ENCODE measurements at regions not wholly inside any gene's neighbourhood (a gene's known extent, or its start where the extent isn't known, plus 50 kb on each side); places are given as distances from the start of the nearest gene placed in this dataset.

- no peak for DNase-seq (ENCODE audit: low read depth in 2 of 2)
These were observed 53.6 kb upstream of the EPCAM start for GRCh38 chr2:47315475-47315874.

- no peak for DNase-seq (ENCODE audit: low read depth in 2 of 2)
These were observed 55.4 kb upstream of the EPCAM start for GRCh38 chr2:47313728-47314127.

GRCh38 chr2:47313141-47313691 is 55.9 kb upstream of the EPCAM start:
- no peak for DNase-seq (ENCODE audit: low read depth in 2 of 2)

DNA sequence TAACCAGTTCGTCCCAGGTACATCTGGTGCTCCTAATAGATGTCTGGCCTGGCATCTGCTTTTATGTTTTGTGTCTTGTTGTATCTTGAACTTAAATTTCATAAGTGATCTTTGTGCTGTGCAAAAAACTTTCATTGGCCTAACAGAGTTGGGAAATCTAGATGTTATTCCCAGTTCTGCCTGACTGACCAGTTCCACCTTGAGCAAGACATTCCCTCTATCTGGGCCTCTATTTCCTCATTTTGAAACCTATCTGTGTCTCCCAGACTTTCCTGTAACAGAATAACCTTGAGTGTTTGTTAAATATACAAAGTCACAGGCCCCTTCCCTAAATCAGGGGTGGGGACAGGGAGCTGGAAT is 56.6 kb upstream of the EPCAM start:
- DNase-seq (ENCODE audit: low read depth in 2 of 2) = no peak

- DNase-seq (ENCODE audit: low read depth in 2 of 2) = no peak
These were observed 57.2 kb upstream of the EPCAM start for GRCh38 chr2:47311764-47312490.

- DNase-seq (ENCODE audit: low read depth in 2 of 2) = no peak
These were observed 58.1 kb upstream of the EPCAM start for GRCh38 chr2:47310801-47311560.

DNA sequence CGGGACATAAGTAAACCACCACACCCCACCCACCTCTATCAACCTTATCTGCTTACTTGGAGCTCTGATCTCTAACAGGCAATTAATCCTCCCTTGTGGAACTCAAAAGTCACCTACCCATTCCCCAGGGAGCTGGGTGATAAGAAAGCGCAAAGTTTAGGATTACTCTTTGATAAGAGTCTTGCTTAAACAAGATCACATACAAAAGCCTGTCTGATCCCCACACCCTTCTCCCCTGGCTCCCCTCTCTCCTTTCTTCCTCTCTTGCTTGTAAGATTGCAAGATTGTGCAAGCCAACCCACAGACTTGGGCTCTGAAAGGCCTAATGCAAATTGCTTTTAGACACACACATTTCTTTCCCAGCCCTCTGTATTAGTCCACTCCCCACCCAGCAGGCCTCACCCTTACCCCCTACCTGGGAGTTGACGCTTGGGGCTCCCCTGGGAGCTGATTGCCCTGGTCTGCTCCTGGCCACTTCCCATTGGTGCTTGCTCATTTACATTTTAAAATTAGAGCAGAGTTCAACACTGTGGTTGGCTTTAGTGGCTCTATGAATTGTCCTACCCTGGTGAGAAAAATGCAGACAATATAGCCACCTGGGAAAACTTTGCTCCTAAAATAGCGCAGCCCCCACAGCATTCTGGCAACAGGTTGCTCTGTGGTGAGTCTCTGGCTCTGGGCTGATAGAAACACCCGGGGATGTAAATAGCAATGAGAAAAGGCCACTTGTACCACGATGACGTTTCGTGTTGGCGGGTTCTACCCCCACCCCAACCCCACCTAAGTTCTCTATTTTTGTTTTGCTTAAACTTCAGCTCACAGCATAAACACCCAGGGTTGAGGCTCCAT is 58.9 kb upstream of the EPCAM start:
- DNase-seq (ENCODE audit: low read depth in 2 of 2) = no peak

DNA sequence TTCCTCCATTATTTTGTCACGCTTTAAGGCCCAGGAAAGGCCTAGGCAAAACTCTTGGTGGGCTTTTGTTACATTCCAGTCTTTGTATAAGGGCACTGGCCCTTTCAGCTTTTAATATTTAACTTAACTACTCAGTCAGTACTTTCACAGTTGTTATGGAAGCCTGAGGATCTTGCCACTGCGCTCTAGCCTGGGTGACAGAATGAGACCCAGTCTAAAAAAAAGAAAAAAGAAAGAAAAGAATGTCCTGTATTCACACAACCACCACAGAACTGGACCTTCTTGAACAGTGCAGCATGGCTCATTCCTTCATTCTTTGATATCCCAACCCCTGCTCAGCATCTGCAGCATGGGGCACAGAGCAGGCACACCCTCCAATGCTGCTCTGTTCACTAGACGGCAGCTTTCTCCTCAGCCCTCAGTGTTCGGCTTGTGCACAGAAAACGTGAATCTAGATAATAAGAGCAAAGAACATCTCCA is 59.6 kb upstream of the EPCAM start:
- no peak for DNase-seq (ENCODE audit: low read depth in 2 of 2)

DNA sequence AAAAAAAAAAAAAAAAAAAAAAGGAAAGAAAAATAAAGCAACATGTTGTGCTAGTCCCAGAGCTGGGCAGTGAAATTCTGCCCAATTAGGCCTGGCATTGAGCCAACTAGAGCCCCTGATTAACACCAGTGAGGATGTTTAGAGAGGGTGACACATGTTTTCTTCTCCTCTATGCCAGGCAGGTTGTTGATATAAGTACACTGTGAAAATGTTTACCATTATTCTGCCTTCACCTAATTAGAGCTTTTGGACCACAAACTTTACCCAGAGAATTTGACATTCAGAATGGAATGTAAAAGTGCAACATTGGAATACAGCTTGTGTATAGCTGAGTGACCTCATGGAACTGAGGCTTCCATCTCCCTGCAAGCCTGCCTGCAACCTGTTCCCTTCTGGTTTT is 62.0 kb upstream of the EPCAM start:
- no peak for DNase-seq (ENCODE audit: low read depth in 2 of 2)

GRCh38 chr2:47304654-47305053 is 64.5 kb upstream of the EPCAM start:
- no peak for DNase-seq (ENCODE audit: low read depth in 2 of 2)

DNA sequence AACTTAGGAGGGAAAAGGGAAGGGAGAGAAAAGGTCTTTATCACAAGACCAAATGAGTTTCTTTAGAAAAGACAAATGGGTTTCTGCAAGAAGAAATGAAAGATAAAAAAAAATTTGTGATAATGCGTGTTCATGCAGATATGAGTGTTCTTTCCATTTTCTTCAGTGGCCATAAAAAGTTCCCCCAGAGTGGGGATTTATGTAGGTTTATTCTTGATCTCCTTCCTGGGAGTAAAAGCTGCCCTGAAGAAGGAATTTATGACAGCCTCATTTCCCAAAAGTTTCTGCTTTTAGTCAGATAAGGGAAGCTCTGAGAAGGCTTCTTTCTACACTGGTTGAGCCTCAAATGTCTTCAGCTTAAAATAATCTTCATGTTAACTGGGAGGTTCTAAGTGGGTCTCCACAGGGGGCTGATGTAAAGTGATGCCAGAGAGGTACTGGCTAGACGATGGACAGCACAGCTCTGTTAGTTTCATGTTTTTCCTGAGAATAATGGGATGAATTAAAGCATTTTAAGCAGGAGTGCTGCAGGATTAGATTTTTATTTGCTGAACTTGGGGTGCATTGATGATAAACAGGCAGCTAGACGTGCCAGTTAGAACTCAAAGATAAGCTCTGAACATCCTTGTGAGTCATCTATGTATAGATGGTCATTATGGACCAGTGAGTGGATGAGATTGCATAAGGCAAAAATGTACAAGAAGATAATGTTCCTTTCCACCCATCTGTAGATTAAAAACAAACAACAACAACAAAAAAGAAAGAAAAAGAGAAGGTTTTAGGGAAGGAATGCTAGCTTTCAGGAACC is 65.6 kb upstream of the EPCAM start:
- no peak for DNase-seq (ENCODE audit: low read depth in 2 of 2)

GRCh38 chr2:47302308-47302707 is 66.8 kb upstream of the EPCAM start:
- no peak for DNase-seq (ENCODE audit: low read depth in 2 of 2)

DNA sequence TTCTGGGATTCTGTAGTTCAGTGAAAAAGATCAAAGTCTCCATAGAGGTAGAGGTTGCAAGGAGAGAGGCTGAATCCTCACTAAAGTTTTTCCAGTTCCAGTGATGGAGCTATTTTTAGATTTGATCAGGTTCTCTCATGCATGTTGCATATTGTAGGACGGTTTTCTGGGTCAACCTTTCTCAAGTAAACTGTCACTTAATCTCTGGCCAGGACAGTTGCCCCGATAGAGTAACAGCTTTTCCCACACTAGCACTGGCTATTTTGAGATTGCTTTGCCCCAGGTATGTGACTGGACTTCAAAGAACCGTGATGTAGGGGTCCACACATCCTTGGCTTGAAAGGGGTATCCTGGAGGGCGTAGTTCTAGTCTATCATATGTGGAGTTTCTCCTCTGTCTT is 67.4 kb upstream of the EPCAM start:
- no peak for DNase-seq (ENCODE audit: low read depth in 2 of 2)

DNA sequence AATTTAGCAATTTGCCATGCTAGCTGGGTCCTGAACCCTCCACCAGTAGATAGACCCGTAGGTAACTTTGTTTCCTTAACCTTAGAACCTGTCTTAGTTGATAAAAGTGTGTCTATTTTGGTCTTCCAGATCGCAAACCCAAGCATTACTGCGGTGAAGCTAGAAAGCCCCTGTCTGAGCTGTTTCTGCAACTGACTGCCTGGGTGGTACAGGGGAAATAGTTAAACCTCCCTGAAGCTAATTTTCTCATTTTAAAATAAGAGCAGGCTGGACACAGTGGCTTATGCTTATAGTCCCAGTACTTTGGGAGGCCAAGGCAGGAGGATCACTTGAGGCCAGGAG is 67.9 kb upstream of the EPCAM start:
- no peak for DNase-seq (ENCODE audit: low read depth in 2 of 2)

- DNase-seq (ENCODE audit: low read depth in 2 of 2) = no peak
These were observed 68.4 kb upstream of the EPCAM start for GRCh38 chr2:47300609-47301276.

DNA sequence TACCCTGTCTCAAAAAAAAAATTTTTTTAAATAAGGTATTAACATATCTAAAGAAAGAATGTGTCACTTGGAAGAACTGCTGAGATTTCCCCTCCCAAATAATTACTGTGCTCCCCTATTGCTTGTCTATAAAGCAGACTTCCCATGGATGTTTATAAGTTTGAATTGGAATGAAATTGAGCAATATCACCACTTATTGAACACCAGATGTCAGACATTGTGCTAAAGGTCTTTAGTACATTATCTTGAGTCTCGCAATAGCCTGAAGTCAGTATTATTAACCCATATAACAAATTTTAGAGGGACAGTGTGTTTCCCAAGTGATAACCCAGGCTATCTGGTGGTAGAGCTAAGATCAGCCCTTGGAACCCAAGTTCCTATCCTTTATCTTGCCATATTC is 69.0 kb upstream of the EPCAM start:
- no peak for DNase-seq (ENCODE audit: low read depth in 2 of 2)

DNA sequence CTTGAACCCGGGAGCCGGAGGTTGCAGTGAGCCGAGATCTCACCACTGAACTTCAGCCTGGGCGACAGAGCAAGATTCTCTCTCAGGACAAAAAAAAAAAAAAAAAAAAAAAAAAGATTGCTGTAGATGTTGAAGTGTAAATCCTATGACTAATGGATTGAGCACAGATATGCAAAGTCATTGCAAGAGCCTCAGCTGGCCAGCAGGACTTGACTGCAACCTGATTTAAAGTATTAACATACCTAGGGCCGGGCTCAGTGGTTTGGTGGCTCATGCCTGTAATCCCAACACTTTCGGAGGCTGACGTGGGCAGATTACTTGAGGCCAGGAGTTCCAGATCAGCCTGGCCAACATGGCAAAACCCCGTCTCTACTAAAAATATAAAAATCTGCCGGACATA is 69.6 kb upstream of the EPCAM start:
- DNase-seq (ENCODE audit: low read depth in 2 of 2) = no peak

GRCh38 chr2:47298771-47299170 is 70.3 kb upstream of the EPCAM start:
- DNase-seq (ENCODE audit: low read depth in 2 of 2) = no peak

DNA sequence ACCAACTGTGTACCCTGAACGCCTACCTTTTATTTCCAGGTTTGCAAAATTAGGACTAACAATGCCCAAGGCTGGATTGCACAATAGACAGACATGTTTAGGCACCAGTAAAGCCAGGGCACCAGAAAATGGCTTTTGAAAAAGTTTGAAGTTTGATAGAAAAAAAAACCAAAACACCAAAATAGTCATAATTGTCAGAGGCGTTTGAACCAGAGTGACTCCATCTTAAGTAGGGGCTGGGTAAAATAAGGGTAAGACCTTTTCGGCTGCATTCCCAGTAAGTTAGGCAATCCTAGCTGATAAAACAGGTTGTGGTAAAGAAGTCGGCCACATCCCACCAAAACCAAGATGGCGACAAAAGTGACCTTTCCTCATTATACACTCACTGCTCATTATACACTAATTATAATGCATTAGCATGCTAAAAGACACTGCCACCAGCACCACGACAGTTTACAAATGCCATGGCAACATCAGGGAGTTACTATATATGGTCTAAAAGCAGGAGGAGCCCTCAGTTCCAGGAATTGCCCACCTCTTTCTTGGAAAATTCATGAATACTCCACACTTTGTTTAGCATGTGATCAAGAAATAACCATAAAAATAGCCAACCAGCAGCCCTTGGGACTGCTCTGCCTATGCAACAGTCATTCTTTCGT is 71.2 kb upstream of the EPCAM start:
- no peak for DNase-seq (ENCODE audit: low read depth in 2 of 2)

- no peak for DNase-seq (ENCODE audit: low read depth in 2 of 2)
These were observed 73.0 kb upstream of the EPCAM start for GRCh38 chr2:47295981-47296635.
